ENCODE measurements at regions not wholly inside any gene's neighbourhood (a gene's known extent, or its start where the extent isn't known, plus 50 kb on each side); places are given as distances from the start of the nearest gene placed in this dataset.
"Not testable (repeated sequence)": the region's sequence is repeated elsewhere in the genome, so short reads cannot be mapped to it uniquely, and the experiment has no call there.

DNA sequence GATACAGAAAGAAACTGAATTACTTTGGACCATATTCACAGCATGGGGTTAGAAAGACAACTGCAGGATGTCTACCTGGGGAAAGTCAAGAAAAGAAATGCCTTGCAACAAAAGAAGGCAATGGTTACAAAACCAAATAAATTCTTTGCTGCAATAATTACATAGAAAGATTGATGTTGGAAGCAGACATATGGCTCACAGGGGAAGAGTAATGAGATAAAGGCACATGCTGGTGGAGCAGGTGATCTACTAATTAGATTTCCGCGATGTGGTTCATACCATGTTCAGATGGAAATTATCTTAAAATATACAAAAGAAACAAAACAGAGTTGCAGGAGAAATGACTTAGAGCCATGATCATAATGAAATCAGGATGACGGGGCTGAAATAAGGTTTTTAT lies 718.8 kb upstream of the PKDCC start:
- no peak for DNase-seq

- DNase-seq = no peak
These were observed 713.7 kb upstream of the PKDCC start for GRCh38 chr2:41334159-41334558.

- not testable (repeated sequence) for DNase-seq
These were observed 712.2 kb upstream of the PKDCC start for GRCh38 chr2:41335573-41335972.

- DNase-seq = no peak
These were observed 709.9 kb upstream of the PKDCC start for GRCh38 chr2:41337956-41338355.

GRCh38 chr2:41344529-41344928 lies 703.3 kb upstream of the PKDCC start:
- no peak for DNase-seq

DNA sequence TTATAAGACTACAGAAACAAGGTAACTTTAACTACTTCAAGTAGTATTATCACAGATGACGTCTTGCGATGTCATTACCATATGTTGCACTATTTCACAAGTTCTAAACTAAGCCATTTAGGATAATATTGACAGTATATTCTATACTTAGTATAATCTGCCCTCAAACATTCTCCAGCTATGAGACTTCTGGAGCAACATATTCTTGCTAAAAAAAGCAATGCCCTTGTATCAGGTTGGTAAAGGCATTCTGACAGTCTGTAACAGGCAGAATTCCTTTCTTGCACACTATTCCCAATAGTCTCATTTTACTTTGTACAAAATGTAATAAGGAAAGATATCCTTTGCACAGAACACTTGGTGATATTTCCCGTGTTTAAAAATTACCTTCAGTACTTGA lies 694.8 kb upstream of the PKDCC start:
- no peak for DNase-seq

- DNase-seq = no peak
These were observed 692.0 kb upstream of the PKDCC start for GRCh38 chr2:41355794-41356193.

GRCh38 chr2:41364842-41365241 lies 683.0 kb upstream of the PKDCC start:
- no peak for DNase-seq

DNA sequence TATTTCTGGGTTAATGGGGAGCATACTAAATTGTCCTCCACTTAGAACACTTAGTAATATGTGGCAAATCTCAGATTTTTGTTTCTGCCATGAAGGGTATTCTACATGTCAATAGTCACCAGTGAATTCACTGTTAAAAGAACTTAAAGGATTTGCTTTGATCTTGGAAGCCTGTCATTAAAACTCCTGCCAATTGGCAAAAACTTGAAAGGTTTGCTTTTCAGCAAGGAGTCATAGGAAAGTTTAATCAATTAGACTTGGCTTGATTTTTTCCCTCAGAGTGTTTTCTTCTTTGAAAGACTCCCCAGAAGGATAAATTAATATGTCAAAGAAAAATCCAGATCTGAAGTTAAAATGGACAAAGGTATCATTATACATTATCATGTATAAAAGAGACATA lies 671.9 kb upstream of the PKDCC start:
- no peak for DNase-seq

- DNase-seq = no peak
These were observed 670.0 kb upstream of the PKDCC start for GRCh38 chr2:41377837-41378236.

DNA sequence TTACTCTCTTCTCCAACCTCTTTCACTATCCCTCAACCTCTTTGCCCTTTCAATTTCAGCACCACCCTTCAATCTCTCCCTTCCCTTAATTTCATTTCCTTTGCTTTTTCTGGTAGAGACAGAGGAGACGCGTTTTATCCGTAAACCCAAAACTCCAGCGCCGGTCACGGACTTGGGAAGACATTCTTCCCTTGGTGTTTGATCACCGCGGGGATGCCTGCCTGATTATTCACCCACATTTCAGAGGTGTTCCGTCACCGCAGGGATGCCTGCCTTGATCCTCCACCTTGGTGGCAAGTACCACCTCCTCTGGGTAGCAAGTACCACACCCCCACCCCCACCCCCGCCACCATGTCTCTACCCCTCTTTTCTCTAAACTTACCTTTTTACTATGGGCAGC lies 669.4 kb upstream of the PKDCC start:
- no peak for DNase-seq

GRCh38 chr2:41379496-41380221 lies 668.2 kb upstream of the PKDCC start:
- DNase-seq = no peak

DNA sequence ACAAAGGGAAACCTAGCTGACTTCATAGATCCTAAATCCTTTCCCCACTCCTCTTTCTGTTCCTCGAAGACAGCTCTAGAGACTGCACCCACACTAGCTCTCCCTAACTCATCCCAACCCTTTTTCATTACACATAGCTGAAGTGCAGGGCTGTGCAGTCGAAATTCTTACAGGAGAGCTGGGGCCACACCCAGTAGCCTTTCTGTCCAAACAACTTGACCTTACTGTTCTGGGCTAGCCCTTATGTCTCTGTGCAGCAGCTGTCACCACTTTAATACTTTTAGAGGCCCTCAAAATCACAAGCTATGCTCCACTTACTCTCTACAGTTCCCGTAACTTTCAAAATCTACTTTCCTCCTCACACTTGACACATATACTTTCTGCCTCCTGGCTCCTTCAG lies 666.1 kb upstream of the PKDCC start:
- no peak for DNase-seq

GRCh38 chr2:41387519-41387918 lies 660.3 kb upstream of the PKDCC start:
- no peak for DNase-seq

DNA sequence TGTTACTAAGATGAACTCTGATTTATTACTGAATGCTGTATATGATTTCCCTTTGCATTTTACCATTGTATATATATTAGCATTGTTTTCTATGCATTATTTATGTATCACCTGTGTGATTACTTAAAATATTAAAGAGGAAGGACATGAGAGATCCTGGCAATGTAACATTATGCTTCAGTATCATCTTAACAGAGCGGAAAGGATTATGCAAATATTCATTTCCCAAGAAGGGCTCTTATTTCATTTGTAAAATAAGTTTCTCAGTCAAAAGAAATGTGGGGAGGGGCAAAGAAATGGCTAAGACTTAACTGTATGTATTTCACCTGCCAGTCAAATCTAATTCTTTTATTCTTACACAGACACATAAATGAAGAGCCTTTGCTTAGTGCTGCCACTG lies 654.2 kb upstream of the PKDCC start:
- no peak for DNase-seq

- no peak for DNase-seq
These were observed 653.3 kb upstream of the PKDCC start for GRCh38 chr2:41394541-41394940.

DNA sequence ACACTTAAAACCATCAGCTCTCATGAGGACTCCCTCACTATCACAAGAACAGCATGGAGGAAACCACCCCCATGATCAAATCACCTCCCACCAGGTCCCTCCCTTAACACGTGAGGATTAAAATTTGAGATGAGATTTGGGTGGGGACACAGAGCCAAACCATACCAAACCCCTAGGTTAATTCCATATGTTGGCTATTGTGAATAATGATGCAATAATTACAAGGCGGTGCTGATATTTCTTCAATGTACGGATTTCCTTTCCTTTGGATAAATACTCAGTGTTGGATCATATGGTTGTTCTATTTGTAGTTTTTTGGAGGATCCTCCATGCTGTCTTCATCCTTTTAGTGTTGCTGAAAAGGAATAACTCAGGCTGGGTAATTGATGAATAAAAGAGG lies 652.1 kb upstream of the PKDCC start:
- DNase-seq = no peak

DNA sequence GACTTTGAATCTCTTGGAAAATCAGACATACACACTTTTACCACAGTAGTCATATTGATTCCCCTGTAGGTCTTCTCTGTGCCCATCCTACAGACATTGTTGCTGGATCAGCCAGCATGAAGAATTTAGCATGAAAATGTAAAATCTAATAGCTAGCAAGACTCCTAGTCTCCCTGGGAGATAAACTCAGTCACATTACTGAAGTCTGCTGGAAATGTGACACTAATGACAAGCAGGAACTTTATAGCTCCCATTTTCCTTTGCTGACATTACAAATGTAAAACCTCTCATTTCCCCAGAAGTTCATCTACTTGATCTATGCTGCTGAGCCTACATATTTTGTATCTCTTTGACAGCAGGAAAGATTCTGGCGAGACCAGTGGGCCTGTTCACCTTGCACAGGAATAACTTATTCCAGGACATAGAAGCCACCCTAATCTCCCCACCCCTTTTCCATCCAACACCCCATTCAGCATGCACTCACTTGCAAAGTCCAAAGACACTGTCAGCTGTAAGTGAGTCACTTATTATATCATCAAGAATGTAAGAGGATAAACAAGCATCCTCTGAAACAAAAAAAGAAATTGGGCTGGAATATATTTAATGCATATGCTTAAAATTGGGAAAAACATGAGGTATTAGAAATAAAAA lies 648.3 kb upstream of the PKDCC start:
- no peak for DNase-seq

- DNase-seq = no peak
These were observed 647.6 kb upstream of the PKDCC start for GRCh38 chr2:41400088-41400665.

GRCh38 chr2:41405441-41405840 lies 642.4 kb upstream of the PKDCC start:
- no peak for DNase-seq

- no peak for DNase-seq
These were observed 638.5 kb upstream of the PKDCC start for GRCh38 chr2:41409328-41409727.

GRCh38 chr2:41410011-41410410 lies 637.8 kb upstream of the PKDCC start:
- DNase-seq = no peak

GRCh38 chr2:41413813-41414485 lies 633.9 kb upstream of the PKDCC start:
- no peak for DNase-seq
